Fibroblast of pulmonary artery (primary cell): ENCODE measurements at regions not wholly inside any gene's neighbourhood (a gene's known extent, or its start where the extent isn't known, plus 50 kb on each side); places are given as distances from the start of the nearest gene placed in this dataset.

Experiments used
- DNase-seq: peaks from one replicate; pipeline ENCODE4 v3.0.0-alpha.2; 2010; ENCODE audit warnings: low read depth
- H3K4me3 ChIP-seq: replicated peaks from 2 replicates; pipeline ENCODE4 v1.5.1; 2011; ENCODE audit warnings: low read depth, mild to moderate bottlenecking, control low read depth, low read length, moderate library complexity
- TF ChIP-seq, protein P1 (sequence below): IDR thresholded peaks from 2 replicates; pipeline ENCODE4 v1.5.1; 2011; ENCODE audit warnings: mild to moderate bottlenecking, control low read depth, low read length, inconsistent platforms; ENCODE audit errors: missing control alignments

DNA sequence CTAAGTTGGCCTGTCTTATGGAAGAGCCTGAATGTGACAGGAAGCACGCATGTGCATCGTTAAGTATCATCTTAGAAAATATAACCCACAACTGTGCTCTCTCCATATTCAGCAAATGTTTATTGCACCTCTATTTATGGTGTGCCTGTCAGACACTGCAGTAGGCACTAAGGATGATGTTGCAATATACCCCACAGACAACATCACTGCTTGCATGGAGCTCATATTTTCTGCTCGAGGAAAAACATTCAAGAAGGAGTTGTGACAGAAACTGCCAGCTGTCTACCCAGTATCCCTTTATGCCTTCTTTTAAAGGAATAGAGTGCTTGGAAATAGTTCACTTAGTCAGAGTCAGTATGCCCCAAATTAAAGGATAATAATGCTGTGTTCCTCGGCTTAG is 132.3 kb upstream of the RBFOX1 start:
- H3K4me3 ChIP-seq = no peak overlapping the region
- TF ChIP-seq, protein P1, sequence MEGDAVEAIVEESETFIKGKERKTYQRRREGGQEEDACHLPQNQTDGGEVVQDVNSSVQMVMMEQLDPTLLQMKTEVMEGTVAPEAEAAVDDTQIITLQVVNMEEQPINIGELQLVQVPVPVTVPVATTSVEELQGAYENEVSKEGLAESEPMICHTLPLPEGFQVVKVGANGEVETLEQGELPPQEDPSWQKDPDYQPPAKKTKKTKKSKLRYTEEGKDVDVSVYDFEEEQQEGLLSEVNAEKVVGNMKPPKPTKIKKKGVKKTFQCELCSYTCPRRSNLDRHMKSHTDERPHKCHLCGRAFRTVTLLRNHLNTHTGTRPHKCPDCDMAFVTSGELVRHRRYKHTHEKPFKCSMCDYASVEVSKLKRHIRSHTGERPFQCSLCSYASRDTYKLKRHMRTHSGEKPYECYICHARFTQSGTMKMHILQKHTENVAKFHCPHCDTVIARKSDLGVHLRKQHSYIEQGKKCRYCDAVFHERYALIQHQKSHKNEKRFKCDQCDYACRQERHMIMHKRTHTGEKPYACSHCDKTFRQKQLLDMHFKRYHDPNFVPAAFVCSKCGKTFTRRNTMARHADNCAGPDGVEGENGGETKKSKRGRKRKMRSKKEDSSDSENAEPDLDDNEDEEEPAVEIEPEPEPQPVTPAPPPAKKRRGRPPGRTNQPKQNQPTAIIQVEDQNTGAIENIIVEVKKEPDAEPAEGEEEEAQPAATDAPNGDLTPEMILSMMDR = no peak
- DNase-seq = no peak

DNA sequence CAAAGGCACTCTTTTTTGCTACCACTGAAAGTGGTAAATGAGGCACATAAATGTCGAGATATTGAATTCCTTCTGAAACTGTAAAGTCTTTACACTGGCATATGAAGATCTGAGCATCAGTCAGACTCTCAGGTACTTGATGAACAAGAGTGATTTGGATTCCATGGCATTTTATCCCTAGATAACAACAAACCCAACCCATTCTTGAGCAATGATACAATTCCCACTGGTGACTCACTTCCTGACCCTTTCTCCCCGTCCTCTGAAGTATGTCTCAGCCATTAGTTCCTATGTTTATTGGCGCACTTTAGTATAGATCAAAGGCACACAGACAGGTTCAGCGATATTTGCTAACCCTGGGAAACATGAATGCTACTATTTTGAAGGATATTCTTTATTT is 147.0 kb upstream of the RBFOX1 start:
- no peak overlapping the region for H3K4me3 ChIP-seq
- DNase-seq = no peak
- TF ChIP-seq, protein P1 = no peak

DNA sequence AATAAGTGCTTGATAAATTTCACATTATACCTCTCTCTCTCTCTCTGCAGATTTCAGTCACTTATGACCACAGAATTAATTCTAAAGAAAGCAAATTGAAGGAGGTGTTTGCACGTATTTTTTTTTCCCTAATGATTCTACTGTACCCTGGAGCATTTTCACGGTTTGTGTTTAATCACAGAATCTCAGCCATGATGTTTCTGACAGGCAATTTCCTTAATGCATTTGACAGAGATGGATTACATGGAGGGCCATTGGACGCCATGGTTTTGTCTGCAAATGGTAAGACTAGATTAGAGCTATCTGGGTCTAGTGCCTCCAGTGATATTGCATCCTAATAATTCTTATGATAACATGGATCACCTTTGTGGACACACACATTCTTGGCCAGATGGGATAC is 147.5 kb upstream of the RBFOX1 start:
- no peak overlapping the region for H3K4me3 ChIP-seq
- no peak for DNase-seq
- TF ChIP-seq, protein P1 = no peak

DNA sequence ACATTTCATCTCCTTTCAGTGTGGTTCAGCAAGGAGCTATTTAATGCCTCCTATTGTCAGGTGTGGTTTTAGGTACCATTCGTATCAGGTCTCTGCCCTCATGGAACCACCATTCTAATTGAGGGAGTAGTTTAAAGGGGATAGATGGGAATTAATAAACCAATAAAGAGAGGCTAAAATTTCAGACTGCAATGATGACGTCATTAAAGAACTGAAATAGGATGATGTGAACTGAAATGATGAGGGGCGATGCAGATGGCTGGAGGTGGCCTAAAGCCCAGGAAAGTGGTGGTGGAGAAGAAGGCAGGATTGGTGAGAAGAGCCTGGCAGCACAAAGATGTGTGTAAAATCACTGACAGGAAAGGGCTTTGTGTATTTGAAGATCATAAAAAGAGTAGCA is 148.9 kb upstream of the RBFOX1 start:
- no peak overlapping the region for H3K4me3 ChIP-seq
- TF ChIP-seq, protein P1 = no peak
- no peak for DNase-seq

DNA sequence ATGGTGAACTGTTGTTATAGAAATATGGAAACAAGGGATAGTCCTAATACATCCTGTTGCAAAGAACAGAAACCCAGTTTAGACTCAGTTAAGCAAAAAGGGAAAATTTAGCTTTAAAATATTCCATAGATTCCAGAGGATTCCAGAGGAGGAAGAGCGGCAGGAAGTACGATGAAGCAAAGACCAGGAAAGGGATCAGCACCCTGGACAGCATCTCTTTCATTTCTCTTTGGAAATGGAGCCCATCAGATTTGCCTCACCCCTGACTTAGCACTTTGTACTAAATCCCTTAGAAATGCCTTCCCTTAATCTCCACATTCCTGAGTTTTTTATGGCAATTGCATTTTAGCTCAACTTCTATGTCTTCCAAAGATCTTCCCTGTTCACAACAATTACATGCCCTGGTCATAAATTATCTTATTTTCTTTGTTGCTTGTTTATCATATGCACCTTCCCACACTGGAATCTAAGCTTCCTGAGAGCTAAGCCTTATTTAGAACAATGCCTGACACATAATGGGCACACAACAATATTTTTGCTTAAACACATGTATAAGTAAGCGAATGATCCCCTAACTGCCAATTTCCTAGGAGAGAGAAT is 150.0 kb upstream of the RBFOX1 start:
- TF ChIP-seq, protein P1 = no peak
- H3K4me3 ChIP-seq = no peak overlapping the region

DNA sequence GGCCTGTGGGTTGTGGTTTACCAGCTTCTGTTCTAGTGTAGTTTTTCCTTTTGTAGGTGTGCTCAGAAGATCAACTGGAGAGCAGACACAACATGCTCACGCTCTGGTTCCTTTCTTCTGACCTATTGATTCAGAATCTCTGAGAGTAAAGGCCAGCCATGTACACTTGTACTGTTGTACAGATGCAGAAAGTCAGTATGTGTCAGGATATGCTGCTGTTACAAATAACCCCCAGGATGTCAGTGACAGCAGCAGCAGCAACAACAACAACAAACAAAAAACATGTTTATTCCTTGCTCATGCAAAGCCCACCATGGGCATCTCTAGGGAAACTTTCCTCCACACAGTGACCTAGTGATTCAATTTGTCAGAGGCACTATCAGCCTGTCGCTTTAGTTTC is 154.8 kb upstream of the RBFOX1 start:
- H3K4me3 ChIP-seq = no peak overlapping the region
- no peak for DNase-seq
- TF ChIP-seq, protein P1 = no peak

More for the DNA sequence above, 150.0 kb upstream of the RBFOX1 start:
- DNase-seq = no peak

DNA sequence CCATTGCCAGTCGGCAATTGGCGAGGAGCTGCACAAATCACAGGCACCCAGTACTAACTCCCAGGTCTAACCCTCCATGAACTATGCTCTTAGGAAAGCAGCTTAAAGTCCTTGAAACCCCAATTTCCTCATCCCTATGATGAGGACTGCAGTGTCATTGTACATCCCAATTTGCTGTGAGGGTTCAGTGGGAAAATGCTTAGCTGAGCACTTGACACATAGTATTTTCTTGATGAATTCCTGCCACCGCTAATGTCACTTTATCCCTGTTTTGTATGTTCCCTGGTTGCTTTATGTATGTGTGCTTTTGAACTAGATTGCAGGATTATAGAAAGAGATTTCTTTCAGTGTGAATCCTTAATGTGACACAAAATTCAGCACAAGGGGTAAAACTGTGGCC is 161.5 kb upstream of the RBFOX1 start:
- TF ChIP-seq, protein P1 = no peak
- DNase-seq = no peak
- no peak overlapping the region for H3K4me3 ChIP-seq
